ENCODE measurements at regions not wholly inside any gene's neighbourhood (a gene's known extent, or its start where the extent isn't known, plus 50 kb on each side); places are given as distances from the start of the nearest gene placed in this dataset.

DNA sequence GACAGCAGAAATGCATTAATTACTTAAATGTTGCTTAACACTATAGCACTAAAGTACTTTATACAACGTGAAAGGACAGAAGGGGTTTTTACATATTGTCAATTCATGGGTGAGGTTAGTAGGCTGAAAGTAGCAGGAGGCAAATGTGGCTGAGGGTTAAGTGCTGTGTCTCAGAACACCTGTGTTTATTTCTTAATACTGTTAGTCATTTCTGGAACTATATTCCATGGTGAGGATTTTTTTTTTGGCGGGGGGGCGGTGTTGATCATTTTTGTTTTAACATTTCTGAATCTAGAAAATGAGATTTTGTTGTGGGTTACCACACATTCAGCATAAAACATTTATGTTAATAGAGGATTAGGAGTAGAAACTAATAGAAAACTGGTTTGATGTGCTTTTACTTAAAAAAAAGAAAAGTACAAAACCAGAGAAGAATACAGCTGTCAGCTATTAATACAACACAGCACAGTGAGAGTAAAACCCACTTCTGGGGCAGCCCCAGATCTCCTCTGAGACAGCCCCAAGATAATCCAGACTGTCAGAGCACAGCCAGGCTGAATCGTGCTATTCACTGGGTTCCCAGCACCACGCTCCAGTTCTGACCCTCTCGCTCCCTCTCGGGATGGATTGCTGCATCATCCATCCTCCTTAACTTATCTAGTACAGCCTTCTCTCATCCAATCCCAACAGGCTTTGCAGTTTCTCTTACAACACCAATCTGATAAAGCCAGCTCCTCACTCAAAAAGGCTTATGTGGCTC, 307.7 kb downstream of the TUSC7 start:
- Histone ChIP-seq H3K27me3 (peaks cover 5% of the 10 kb centered on the region), H3K9me3 (no peaks in the 10 kb centered on the region), H3K27ac (no peak overlapping the region), H3K36me3 (no peaks in the 10 kb centered on the region), H3K4me1 (no peaks in the 10 kb centered on the region), H3K4me3 (no peak overlapping the region)
- intact Hi-C loops (cut with DNase I; ENCODE audit: low total_unique reads): no loop called here
- DNase-seq: no peak
- no peak for TF ChIP-seq EP300 (IDR thresholded peaks at IDR 0.05; ENCODE audit: low read depth)
- no peak for TF ChIP-seq POLR2A (IDR thresholded peaks at IDR 0.05)
- TF ChIP-seq, protein P1, sequence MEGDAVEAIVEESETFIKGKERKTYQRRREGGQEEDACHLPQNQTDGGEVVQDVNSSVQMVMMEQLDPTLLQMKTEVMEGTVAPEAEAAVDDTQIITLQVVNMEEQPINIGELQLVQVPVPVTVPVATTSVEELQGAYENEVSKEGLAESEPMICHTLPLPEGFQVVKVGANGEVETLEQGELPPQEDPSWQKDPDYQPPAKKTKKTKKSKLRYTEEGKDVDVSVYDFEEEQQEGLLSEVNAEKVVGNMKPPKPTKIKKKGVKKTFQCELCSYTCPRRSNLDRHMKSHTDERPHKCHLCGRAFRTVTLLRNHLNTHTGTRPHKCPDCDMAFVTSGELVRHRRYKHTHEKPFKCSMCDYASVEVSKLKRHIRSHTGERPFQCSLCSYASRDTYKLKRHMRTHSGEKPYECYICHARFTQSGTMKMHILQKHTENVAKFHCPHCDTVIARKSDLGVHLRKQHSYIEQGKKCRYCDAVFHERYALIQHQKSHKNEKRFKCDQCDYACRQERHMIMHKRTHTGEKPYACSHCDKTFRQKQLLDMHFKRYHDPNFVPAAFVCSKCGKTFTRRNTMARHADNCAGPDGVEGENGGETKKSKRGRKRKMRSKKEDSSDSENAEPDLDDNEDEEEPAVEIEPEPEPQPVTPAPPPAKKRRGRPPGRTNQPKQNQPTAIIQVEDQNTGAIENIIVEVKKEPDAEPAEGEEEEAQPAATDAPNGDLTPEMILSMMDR (IDR thresholded peaks at IDR 0.05): no peak
- no peak for TF ChIP-seq POLR2AphosphoS5 (IDR thresholded peaks at IDR 0.05)
- WGBS, 2 donors (ENCODE audit: low coverage in 1 of 2): 59 to 77% methylated on average over 3 to 7 of the region's 7 CpGs
- in situ Hi-C loops (cut with MboI; ENCODE audit: low pct_ligation_motif_present in 1 of 4, low pct_unique_long_range_greater_than_20kb in 1 of 4, low sequenced_read_pairs in 3 of 4): loop anchor here in 3 of 4 donors (25.0 kb wide), 3 partner anchors 345 to 695 kb away; no protein-coding TSS in a partner anchor

DNA sequence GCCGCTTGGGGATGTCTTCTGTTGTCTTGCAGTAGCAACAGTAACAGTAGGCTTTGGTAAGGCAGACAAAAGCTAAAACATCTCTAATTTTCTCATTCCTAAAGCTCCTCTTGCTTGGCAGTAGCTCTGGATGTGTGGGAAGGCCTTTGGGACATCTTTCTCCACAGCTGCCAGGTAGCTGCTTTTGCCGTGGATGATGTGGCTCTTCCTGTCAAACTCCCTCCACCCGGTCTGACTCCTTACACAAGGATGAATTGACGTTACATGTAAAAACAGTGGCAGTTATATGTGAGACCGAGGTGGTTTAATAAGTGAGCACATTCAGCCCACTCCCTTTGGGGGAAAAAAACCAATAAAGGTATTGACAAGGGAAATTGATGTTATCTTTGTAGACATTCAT, 309.1 kb downstream of the TUSC7 start:
- H3K27me3 ChIP-seq: peaks cover 5% of the 10 kb centered on the region
- no peak for DNase-seq
- intact Hi-C loops (cut with DNase I; ENCODE audit: low total_unique reads) (no loop called here), in situ Hi-C loops (cut with MboI; ENCODE audit: low pct_ligation_motif_present in 1 of 4, low pct_unique_long_range_greater_than_20kb in 1 of 4, low sequenced_read_pairs in 3 of 4) (loop anchor here in 3 of 4 donors (25.0 kb wide), 3 partner anchors 344 to 694 kb away; no protein-coding TSS in a partner anchor)
- no peaks in the 10 kb centered on the region for H3K36me3 ChIP-seq
- H3K4me3 ChIP-seq: no peak overlapping the region
- TF ChIP-seq, protein P1 (IDR thresholded peaks at IDR 0.05): no peak
- no peak for TF ChIP-seq POLR2AphosphoS5 (IDR thresholded peaks at IDR 0.05)
- TF ChIP-seq POLR2A (IDR thresholded peaks at IDR 0.05): no peak
- TF ChIP-seq EP300 (IDR thresholded peaks at IDR 0.05; ENCODE audit: low read depth): no peak
- 47 to 50% methylated on average over 3 to 5 of the region's 5 CpGs for WGBS, 2 donors (ENCODE audit: low coverage in 1 of 2)
- H3K4me1 ChIP-seq: no peaks in the 10 kb centered on the region
- no peaks in the 10 kb centered on the region for H3K9me3 ChIP-seq
- H3K27ac ChIP-seq: no peak overlapping the region

DNA sequence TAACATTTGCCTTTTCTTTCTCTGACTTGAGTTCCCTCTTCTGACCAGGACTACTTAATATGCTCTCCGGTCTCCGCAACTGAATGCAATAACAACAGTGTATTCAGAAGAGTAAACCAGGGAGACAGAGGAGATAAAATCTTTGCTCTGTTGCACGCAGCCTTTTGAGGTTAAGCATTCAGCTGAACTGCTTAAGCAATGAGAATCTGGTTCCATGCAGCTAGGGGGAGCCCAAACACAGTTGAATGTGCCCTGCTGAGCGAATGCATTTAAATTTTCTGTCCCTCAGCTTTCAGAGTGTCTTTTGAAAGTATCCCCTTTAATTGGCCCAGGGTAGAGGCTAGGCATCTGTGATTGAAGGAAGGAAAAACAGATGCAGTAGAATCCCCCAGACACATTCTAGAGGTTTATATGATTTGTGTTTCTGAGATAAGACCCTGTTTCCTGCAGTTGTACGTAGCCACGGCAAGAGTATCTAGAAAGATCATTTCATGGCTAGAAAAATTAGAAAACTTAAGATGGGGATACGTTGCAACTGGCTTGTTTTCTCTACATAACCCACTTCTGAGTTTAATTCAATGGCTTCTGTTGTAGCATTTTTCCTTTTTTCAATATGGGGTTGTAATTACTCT, 309.6 kb downstream of the TUSC7 start:
- no peaks in the 10 kb centered on the region for H3K9me3 ChIP-seq
- intact Hi-C loops (cut with DNase I; ENCODE audit: low total_unique reads): no loop called here

DNA sequence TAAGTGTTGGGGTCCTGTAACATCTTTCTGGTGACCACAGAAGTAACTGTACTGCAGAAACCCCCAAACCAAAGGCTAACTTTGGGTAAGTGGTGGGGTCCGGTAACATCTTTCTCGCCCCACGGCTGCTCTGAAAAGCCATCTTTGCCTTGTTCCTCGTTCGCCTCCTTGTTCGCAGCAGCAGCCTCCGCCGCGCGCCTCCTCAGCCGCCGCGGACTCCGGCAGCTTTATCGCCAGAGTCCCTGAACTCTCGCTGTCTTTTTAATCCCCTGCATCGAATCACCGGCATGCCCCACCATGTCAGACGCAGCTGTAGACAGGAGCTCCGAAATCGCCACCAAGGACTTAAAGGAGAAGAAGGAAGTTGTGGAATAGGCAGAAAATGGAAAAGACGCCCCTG, 316.8 kb downstream of the TUSC7 start:
- no peak for TF ChIP-seq POLR2A (IDR thresholded peaks at IDR 0.05)
- no peak for TF ChIP-seq EP300 (IDR thresholded peaks at IDR 0.05; ENCODE audit: low read depth)
- TF ChIP-seq, protein P1 (IDR thresholded peaks at IDR 0.05): no peak
- no peak for TF ChIP-seq POLR2AphosphoS5 (IDR thresholded peaks at IDR 0.05)
- 95 to 97% methylated on average over 4 to 22 of the region's 22 CpGs for WGBS, 2 donors (ENCODE audit: low coverage in 1 of 2)
- intact Hi-C loops (cut with DNase I; ENCODE audit: low total_unique reads) (loop anchor here (5.0 kb wide), 1 partner anchor 641 kb away; no protein-coding TSS in a partner anchor), in situ Hi-C loops (cut with MboI; ENCODE audit: low pct_ligation_motif_present in 1 of 4, low pct_unique_long_range_greater_than_20kb in 1 of 4, low sequenced_read_pairs in 3 of 4) (no loop called here)
- DNase-seq: no peak
- H3K4me1 ChIP-seq: no peaks in the 10 kb centered on the region
- no peak overlapping the region for H3K4me3 ChIP-seq
- no peaks in the 10 kb centered on the region for H3K36me3 ChIP-seq
- no peaks in the 10 kb centered on the region for H3K27me3 ChIP-seq
- no peaks in the 10 kb centered on the region for H3K9me3 ChIP-seq
- H3K27ac ChIP-seq: no peak overlapping the region

More for the DNA sequence above, 309.6 kb downstream of the TUSC7 start:
- WGBS, 2 donors (ENCODE audit: low coverage in 1 of 2): 12 to 22% methylated on average over 7 of the region's 7 CpGs
- peak; percentile 56 for DNase-seq
- peaks cover 5% of the 10 kb centered on the region for H3K27me3 ChIP-seq
- H3K4me3 ChIP-seq: no peak overlapping the region
- H3K4me1 ChIP-seq: no peaks in the 10 kb centered on the region
- in situ Hi-C loops (cut with MboI; ENCODE audit: low pct_ligation_motif_present in 1 of 4, low pct_unique_long_range_greater_than_20kb in 1 of 4, low sequenced_read_pairs in 3 of 4): loop anchor here in 3 of 4 donors (25.0 kb wide), 3 partner anchors 343 to 693 kb away; no protein-coding TSS in a partner anchor
- no peaks in the 10 kb centered on the region for H3K36me3 ChIP-seq
- H3K27ac ChIP-seq: no peak overlapping the region
- TF ChIP-seq EP300 (IDR thresholded peaks at IDR 0.05; ENCODE audit: low read depth) (no peak), POLR2AphosphoS5 (IDR thresholded peaks at IDR 0.05) (no peak), POLR2A (IDR thresholded peaks at IDR 0.05) (no peak)
- TF ChIP-seq, protein P1 (IDR thresholded peaks at IDR 0.05): peak; percentile 63 to 74 (median 68)

Measured in transverse colon (tissue), 4 donors.